Naive B cell (primary cell): ENCODE measurements at regions not wholly inside any gene's neighbourhood (a gene's known extent, or its start where the extent isn't known, plus 50 kb on each side); places are given as distances from the start of the nearest gene placed in this dataset.

Experiments
- ATAC-seq, 2 donors: fragments of 150-1000 bp; cut with Tn5 transposase; 2 replicates each; pipeline ENCODE4 v1.10.0; 2021; ENCODE audit warnings: low read depth in 2 of 2, mild to moderate bottlenecking in 2 of 2, moderate library complexity in 2 of 2
- DNase-seq: peaks from one replicate; pipeline ENCODE4 v3.0.0; 2022
- H3K27ac Mint-ChIP-seq, 6 donors: one replicate each; pipeline ENCODE4 v1.8.0; 2020 to 2022; ENCODE audit warnings: mild to moderate bottlenecking in 6 of 6, mixed read lengths in 6 of 6, moderate library complexity in 5 of 6, inconsistent platforms in 2 of 6
- H3K27me3 Mint-ChIP-seq, 3 donors: one replicate each; pipeline ENCODE4 v1.8.0; 2021 to 2022; ENCODE audit warnings: mixed read lengths in 3 of 3, mild to moderate bottlenecking in 1 of 3
- H3K36me3 Mint-ChIP-seq, 2 donors: one replicate each; pipeline ENCODE4 v1.8.0; 2020 to 2022; ENCODE audit warnings: mixed read lengths in 2 of 2, inconsistent platforms in 1 of 2, mild to moderate bottlenecking in 1 of 2
- H3K4me1 Mint-ChIP-seq, 3 donors: one replicate each; pipeline ENCODE4 v1.8.0; 2020 to 2022; ENCODE audit warnings: mixed read lengths in 3 of 3, inconsistent platforms in 1 of 3, mild to moderate bottlenecking in 1 of 3, moderate library complexity in 1 of 3
- H3K4me3 Mint-ChIP-seq, 8 donors: one replicate each; pipeline ENCODE4 v1.8.0; 2020 to 2022; ENCODE audit warnings: mild to moderate bottlenecking in 8 of 8, mixed read lengths in 8 of 8, moderate library complexity in 8 of 8, inconsistent platforms in 2 of 8
- H3K9me3 Mint-ChIP-seq, 7 donors: one replicate each; pipeline ENCODE4 v1.8.0; 2020 to 2022; ENCODE audit warnings: mixed read lengths in 7 of 7, mild to moderate bottlenecking in 5 of 7, inconsistent platforms in 2 of 7, moderate library complexity in 1 of 7

DNA sequence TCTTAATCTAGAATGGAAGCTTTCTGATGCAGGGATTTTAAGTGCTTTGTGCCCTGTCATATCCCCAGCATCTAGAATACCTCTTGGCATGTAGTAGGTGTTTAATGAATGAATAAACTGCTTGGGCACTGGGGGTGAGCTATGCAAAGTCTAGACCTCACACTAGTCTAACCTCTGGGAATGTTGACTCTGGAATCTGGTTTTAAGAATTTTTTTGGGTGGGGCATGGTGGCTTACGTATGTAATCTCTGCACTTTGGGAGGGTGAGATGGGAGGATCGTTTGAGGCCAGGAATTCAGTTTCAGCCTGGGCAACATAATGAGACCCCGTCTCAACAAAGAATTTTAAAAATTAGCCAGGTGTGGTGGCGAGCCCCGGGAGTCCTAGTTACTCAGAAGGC, 146.3 kb upstream of the RGMA start:
- Mint-ChIP-seq H3K27ac (no peak overlapping the region), H3K4me1 (peaks cover 0 to 4% (median 0%) of the 10 kb centered on the region in 3 donors), H3K4me3 (no peak overlapping the region), H3K27me3 (peaks cover 5 to 19% (median 13%) of the 10 kb centered on the region in 3 donors), H3K9me3 (peaks cover 0 to 18% (median 1%) of the 10 kb centered on the region in 7 donors), H3K36me3 (peaks cover 0 to 5% of the 10 kb centered on the region in 2 donors)
- ATAC-seq (no peak), DNase-seq (no peak)

DNA sequence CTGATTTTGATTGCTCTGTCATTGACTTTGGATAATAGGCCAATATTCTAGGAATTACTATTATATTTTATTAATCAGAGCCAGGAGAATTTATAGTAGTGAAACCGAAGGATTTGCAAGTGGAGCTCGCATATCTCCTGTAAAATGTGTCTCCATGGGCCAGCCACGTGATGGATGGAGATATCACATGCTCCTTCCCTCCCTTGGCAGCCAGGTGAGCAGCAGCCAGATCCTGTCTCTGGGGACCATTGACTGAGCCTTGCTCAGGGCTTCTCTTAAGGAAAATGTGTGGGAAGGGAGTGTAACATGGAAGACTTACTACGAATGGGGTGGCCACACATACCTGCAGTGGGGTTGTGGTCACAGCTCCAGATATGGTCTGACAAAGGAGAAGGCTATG, 144.7 kb upstream of the RGMA start:
- DNase-seq (no peak), ATAC-seq (no peak)
- Mint-ChIP-seq H3K36me3 (peaks cover 0 to 5% of the 10 kb centered on the region in 2 donors), H3K4me3 (no peak overlapping the region), H3K4me1 (peaks cover 0 to 4% (median 0%) of the 10 kb centered on the region in 3 donors), H3K27me3 (peaks cover 9 to 25% (median 17%) of the 10 kb centered on the region in 3 donors), H3K27ac (no peak overlapping the region), H3K9me3 (peaks cover 0 to 13% (median 4%) of the 10 kb centered on the region in 7 donors)

DNA sequence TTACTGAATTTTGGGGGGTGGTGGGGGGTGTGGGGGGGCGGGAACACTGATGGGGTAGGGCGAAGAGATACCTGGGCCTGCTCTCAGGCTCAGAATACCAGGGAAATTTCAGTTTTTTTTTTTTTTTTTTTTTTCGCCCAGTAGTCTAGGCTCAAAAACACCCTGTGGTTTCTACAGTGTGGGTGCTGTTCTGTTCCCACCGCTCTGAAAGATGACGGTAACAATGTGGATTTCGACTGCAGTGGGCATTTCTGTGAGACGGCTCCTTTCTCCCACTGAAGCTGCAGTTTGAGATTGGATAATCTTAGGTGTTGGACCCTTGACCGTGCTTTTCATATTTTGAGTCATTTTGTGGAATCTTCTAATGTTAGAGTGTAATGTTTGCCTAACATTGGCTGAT, 143.8 kb upstream of the RGMA start:
- Mint-ChIP-seq H3K36me3 (no peaks in the 10 kb centered on the region), H3K27me3 (peaks cover 9 to 28% (median 19%) of the 10 kb centered on the region in 3 donors), H3K9me3 (peaks cover 0 to 4% (median 2%) of the 10 kb centered on the region in 7 donors), H3K4me3 (no peak overlapping the region), H3K27ac (no peak overlapping the region), H3K4me1 (peaks cover 0 to 4% (median 0%) of the 10 kb centered on the region in 3 donors)
- DNase-seq (no peak), ATAC-seq (no peak)

DNA sequence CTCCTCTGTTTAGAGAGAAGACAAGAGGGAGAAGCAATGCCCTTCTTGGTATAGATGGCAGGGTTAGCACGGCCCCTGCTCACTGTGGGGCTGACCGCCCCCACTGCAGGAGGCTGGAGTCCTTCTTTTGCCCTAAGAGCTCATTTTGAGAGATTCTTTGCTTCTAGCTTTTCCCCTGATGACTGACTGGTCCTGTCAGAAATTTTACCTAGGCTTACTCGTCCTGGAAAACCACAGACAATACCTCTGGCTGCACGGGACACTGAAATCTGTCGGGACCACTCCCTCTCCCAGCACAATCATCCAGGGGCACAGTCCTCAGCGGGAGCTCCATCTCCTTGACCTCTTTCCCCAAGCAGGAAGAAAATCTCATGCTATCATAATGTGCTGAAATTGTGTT, 143.0 kb upstream of the RGMA start:
- H3K4me1 Mint-ChIP-seq, result peaks cover 0 to 4% (median 0%) of the 10 kb centered on the region in 3 donors
- DNase-seq, result no peak
- no peak overlapping the region for H3K27ac Mint-ChIP-seq
- H3K4me3 Mint-ChIP-seq, result no peak overlapping the region
- H3K36me3 Mint-ChIP-seq, result no peaks in the 10 kb centered on the region
- H3K27me3 Mint-ChIP-seq, result peaks cover 9 to 28% (median 19%) of the 10 kb centered on the region in 3 donors
- ATAC-seq, result no peak
- peaks cover 0 to 2% (median 0%) of the 10 kb centered on the region in 7 donors for H3K9me3 Mint-ChIP-seq

DNA sequence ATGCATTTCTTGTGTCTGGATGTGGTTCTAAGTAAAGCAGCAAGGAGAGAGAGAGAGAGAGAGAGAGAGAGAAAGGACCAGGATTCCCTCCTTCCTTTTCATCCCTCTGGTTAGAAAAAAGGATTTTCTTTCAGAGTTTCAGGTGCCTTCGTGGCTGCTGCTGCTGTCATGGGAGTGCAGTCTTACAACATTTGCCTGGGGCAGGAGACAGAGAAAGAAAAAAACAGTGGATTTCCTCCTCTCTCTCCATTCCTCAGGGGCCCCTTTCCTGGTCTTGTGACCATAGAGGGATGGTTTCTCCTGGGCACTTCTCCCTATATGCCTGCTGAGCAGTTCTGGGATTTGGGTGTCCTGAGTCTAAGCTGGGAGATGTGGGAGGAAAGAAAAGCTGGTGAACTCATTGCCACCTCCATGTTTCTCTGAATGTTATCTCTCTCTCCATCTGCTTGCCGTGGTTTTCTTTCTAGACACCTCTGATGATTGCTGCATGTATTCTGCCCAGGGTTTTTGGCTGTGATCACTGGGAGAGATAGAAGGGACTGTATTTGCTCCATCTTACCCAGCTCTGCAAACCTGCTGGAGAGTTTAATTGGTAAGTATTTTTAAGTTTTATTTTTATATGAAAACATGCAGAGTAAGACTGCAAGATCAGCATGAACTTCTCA, 142.4 kb upstream of the RGMA start:
- Mint-ChIP-seq H3K27ac (no peak overlapping the region), H3K4me1 (peaks cover 0 to 4% (median 0%) of the 10 kb centered on the region in 3 donors), H3K36me3 (no peaks in the 10 kb centered on the region), H3K27me3 (peaks cover 9 to 32% (median 19%) of the 10 kb centered on the region in 3 donors), H3K4me3 (peak overlapping the region in 1 of 8 donors; percentile 70), H3K9me3 (peaks cover 0 to 2% (median 0%) of the 10 kb centered on the region in 7 donors)
- no peak for ATAC-seq
- no peak for DNase-seq

DNA sequence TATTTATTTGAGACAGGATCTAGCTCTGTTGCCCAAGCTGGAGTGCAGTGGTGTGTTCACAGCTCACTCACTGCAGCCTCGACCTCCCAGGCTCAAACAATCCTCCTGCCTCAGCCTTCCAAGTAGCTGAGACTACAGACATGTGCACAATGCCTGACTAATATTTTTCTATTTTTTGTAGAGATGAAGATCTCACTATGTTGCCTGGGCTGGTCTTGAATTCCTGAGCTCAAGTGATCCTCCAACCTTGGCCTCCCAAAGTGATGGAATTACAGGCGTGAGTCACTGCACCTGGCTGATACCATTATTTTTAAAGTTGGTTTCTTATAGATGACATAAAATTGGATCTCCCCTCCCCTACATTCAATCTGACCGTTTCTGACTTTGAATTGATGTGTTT, 139.5 kb upstream of the RGMA start:
- Mint-ChIP-seq H3K9me3 (peaks cover 0 to 2% (median 0%) of the 10 kb centered on the region in 7 donors), H3K36me3 (no peaks in the 10 kb centered on the region), H3K4me1 (no peaks in the 10 kb centered on the region), H3K27me3 (peaks cover 4 to 36% (median 13%) of the 10 kb centered on the region in 3 donors), H3K27ac (no peak overlapping the region), H3K4me3 (no peak overlapping the region)
- DNase-seq (no peak), ATAC-seq (no peak)

DNA sequence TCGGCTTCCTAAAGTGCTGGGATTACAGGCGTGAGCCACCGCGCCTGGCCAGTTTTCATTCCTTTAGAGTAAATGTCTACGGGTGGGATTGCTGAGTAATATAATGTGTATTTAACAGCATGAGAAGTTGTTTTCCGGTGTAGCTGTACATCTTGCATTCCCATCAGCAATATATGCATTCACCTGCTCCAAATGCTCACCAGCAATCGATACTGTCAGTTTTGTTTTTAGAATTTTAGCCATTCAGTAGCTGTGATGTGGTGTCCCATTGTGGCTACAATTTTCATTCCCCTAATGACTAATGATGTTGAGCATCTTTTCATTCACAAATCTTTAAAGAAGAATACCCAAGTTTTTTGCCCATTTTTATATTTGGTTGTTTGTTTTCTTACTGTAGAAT, 134.8 kb upstream of the RGMA start:
- Mint-ChIP-seq H3K4me1 (no peaks in the 10 kb centered on the region), H3K36me3 (no peaks in the 10 kb centered on the region), H3K4me3 (no peak overlapping the region), H3K9me3 (peaks cover 0 to 20% (median 3%) of the 10 kb centered on the region in 7 donors), H3K27me3 (peaks cover 8 to 12% (median 9%) of the 10 kb centered on the region in 3 donors), H3K27ac (peak overlapping the region in 1 of 6 donors; percentile 14)
- DNase-seq (no peak), ATAC-seq (no peak)

DNA sequence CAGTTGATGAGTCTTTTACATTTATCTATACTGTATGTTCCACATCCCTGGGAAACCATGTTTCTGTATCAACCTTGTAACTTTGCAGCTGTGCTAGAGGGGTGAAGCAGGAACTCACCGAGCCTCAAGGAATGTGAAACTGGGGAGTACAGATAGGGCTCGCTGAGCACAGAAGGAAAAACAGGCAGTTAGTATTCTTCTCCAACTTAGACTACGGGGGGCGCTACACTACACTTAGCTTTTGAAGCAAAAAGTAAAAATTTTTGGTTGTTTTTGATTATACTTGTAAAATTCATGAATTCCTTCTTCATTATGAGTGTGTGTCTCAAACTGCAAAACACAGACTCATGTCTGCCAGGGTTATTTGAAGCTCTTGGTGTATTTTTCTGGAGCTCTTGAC, 132.7 kb upstream of the RGMA start:
- Mint-ChIP-seq H3K4me3 (no peak overlapping the region), H3K27ac (no peak overlapping the region)

DNA sequence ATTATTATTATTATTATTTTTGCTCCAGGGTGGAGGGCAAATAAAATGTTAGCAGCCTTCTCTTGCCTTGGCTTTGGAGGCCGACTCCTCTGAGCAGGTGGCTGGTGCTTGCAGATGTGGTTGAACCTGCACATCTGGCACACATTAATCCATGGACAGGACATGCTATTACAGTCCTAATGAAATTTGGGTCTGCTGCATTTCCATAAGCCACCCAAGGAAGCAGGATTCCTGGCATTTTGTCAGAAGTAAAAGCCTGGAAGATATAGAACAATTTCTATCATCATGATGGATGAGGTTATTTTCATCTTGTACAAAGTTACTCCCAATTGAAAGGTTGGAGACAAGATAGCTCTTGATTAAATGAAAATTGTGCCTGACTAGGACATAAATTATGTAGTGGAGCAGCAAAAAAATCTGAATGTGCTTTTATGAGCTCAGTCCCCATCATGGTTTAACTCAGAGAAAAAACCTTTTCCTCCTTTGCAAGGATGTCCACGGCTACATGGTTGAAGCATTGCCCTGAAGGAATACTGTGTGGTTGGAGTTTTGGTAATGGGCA, 130.9 kb upstream of the RGMA start:
- ATAC-seq (no peak), DNase-seq (no peak)
- peaks cover 0 to 8% (median 6%) of the 10 kb centered on the region in 3 donors for H3K27me3 Mint-ChIP-seq
- H3K36me3 Mint-ChIP-seq, result no peaks in the 10 kb centered on the region
- H3K4me1 Mint-ChIP-seq, result no peaks in the 10 kb centered on the region
- H3K9me3 Mint-ChIP-seq, result peaks cover 0 to 22% (median 6%) of the 10 kb centered on the region in 7 donors
- H3K4me3 Mint-ChIP-seq, result no peak overlapping the region
- H3K27ac Mint-ChIP-seq, result no peak overlapping the region

More for the DNA sequence above, 132.7 kb upstream of the RGMA start:
- no peaks in the 10 kb centered on the region for H3K36me3 Mint-ChIP-seq
- no peak for ATAC-seq
- H3K27me3 Mint-ChIP-seq, result peaks cover 6 to 8% (median 8%) of the 10 kb centered on the region in 3 donors
- H3K9me3 Mint-ChIP-seq, result peaks cover 0 to 22% (median 6%) of the 10 kb centered on the region in 7 donors
- DNase-seq, result no peak
- no peaks in the 10 kb centered on the region for H3K4me1 Mint-ChIP-seq

DNA sequence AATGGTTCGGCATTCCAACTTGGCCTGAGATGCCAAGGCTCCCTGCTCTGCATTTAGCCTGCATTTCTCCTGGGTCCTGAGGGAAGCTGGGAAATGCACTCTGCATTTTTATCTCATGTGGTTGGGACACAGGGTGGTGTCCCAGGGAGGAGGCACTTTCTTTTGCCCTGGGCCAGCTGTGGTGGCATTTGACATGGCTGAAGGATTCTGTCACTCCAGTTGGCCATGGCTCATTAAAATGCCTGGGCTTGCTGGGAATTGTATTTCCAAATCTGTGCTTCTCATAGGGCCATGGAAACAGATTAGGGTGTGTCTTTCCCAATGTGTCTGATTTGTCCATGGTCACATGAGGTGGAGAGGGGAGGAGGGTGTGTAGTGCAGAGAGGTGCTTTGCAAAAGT, 128.3 kb upstream of the RGMA start:
- H3K9me3 Mint-ChIP-seq, result peaks cover 2 to 22% (median 6%) of the 10 kb centered on the region in 7 donors
- no peaks in the 10 kb centered on the region for H3K4me1 Mint-ChIP-seq
- H3K27ac Mint-ChIP-seq, result no peak overlapping the region
- no peaks in the 10 kb centered on the region for H3K36me3 Mint-ChIP-seq
- DNase-seq (no peak), ATAC-seq (no peak)
- no peak overlapping the region for H3K4me3 Mint-ChIP-seq
- peaks cover 0 to 6% (median 4%) of the 10 kb centered on the region in 3 donors for H3K27me3 Mint-ChIP-seq

DNA sequence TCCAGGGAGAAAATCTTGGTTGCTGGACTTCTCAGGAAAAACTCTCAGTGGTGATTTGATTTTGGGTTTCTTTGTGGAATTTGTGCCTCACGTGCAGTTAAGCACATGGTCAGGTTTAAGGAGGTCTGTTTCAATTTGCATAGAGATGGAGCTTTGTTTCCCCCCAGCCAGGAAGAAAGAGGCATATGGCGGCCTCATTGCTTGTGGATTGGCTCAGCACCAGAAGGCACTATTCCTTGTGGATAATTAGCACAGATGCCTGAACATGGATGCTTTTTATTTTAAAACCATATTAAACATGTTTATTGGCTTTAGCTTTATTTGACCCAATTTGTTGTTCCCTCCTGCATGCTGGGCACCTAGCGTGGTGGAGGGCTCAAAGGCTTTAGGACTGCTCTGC, 125.1 kb upstream of the RGMA start:
- peaks cover under 1 to 13% (median 5%) of the 10 kb centered on the region in 7 donors for H3K9me3 Mint-ChIP-seq
- no peaks in the 10 kb centered on the region for H3K4me1 Mint-ChIP-seq
- ATAC-seq (no peak), DNase-seq (no peak)
- H3K27ac Mint-ChIP-seq, result no peak overlapping the region
- H3K27me3 Mint-ChIP-seq, result peaks cover 0 to 6% (median 0%) of the 10 kb centered on the region in 3 donors
- no peak overlapping the region for H3K4me3 Mint-ChIP-seq
- H3K36me3 Mint-ChIP-seq, result no peaks in the 10 kb centered on the region

DNA sequence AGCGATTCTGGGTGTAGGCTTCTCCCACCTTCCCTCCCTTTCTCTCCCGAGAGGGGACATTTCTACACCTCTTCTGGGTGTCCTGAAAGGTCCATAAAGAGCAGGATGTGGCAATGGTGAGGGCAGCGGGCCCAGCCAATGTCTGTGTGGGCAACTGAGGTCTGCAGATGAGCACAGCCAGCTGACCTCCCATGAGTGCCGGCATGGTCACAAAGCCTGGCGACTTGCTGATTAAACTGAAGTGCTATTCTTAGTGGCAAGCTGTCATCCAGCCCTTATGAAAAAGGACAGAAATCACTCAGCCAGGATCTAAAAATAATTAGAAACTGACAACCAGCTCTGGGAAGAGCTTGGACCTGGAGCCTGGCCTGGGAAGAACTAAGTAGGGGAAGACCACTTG, 124.3 kb upstream of the RGMA start:
- ATAC-seq (no peak), DNase-seq (no peak)
- H3K9me3 Mint-ChIP-seq, result peaks cover 0 to 8% (median 2%) of the 10 kb centered on the region in 7 donors
- peaks cover 0 to 6% (median 0%) of the 10 kb centered on the region in 3 donors for H3K27me3 Mint-ChIP-seq
- H3K4me3 Mint-ChIP-seq, result no peak overlapping the region
- no peaks in the 10 kb centered on the region for H3K4me1 Mint-ChIP-seq
- no peak overlapping the region for H3K27ac Mint-ChIP-seq
- H3K36me3 Mint-ChIP-seq, result no peaks in the 10 kb centered on the region

DNA sequence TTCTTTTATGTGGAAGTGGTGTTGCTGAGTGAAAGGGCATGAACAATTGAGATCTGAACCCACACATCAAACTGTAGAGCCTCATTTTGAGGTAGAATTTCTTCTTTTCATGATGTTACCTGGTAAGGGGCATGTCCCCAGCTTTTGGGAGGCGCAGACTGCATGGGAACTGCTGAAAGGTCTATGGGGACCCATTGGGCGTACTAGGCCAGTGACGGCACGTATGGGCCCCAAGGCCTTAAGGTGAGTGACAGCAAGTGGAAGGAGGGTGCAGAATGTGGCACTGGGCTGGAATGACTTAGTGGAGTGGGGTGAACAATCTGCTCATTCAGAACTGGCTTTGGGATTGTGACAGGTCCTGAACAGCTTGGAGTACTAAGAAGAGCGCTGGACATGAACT, 123.6 kb upstream of the RGMA start:
- H3K36me3 Mint-ChIP-seq, result no peaks in the 10 kb centered on the region
- H3K27me3 Mint-ChIP-seq, result peaks cover 0 to 6% (median 0%) of the 10 kb centered on the region in 3 donors
- ATAC-seq, result no peak
- no peak for DNase-seq
- H3K27ac Mint-ChIP-seq, result no peak overlapping the region
- H3K4me1 Mint-ChIP-seq, result no peaks in the 10 kb centered on the region
- H3K4me3 Mint-ChIP-seq, result no peak overlapping the region
- H3K9me3 Mint-ChIP-seq, result peaks cover 0 to 8% (median 2%) of the 10 kb centered on the region in 7 donors

DNA sequence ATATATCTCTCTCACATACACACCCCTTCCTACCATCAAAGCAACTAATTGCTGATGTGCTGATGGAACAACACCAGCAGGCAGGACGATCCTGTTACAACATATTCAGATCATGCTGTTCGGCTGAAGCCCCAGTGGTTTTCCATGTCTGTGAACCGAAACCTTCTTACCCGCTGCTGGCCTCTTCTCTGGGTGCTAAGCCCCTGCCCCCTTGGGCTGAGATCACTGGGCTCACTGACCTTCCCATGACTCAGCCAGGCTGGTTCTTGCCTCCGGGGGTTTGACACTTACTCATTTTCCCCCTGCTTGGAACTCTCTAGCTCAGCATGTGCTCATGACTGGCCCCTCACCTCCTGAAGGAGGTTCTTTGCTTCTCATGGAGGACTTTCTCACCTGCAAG, 122.0 kb upstream of the RGMA start:
- no peak for DNase-seq
- Mint-ChIP-seq H3K27ac (no peak overlapping the region), H3K4me1 (no peaks in the 10 kb centered on the region), H3K4me3 (no peak overlapping the region), H3K36me3 (no peaks in the 10 kb centered on the region), H3K9me3 (peaks cover 0 to 8% (median 2%) of the 10 kb centered on the region in 7 donors), H3K27me3 (peaks cover 0 to 6% (median under 1%) of the 10 kb centered on the region in 3 donors)
- ATAC-seq, result no peak
